GM12878 (cell line): ENCODE measurements at regions not wholly inside any gene's neighbourhood (a gene's known extent, or its start where the extent isn't known, plus 50 kb on each side); places are given as distances from the start of the nearest gene placed in this dataset.

Source experiments
- ATAC-seq: fragments of 200-7000 bp; cut with Tn5 transposase; 3 replicates; pipeline ENCODE4 v1.9.1; 2020; ENCODE audit warnings: mild to moderate bottlenecking, moderate library complexity
- BruUV-seq: library from RNA; stranded (reverse); fragments of 400-500 nt; replicated peaks from 2 replicates; lab custom pipeline; 2021; lab: Mats Ljungman, UMichigan
- CTCF ChIA-PET: fragments of 300-600 bp; sonication (Branson Sonifier 250); formaldehyde crosslinking; extraction: SDS; loops from one replicate; lab custom pipeline; 2021; ENCODE audit warnings: inconsistent platforms; lab: Yijun Ruan, JAX
- POLR2A ChIA-PET: fragments of 350-600 bp; formaldehyde crosslinking; extraction: SDS; loops from one replicate; lab custom pipeline; 2021; ENCODE audit warnings: inconsistent platforms; lab: Charles Lee
- RAD21 ChIA-PET: fragments of 300-600 bp; sonication (Branson Sonifier 250); formaldehyde crosslinking; loops from one replicate; lab custom pipeline; 2023; ENCODE audit warnings: antibody characterized with exemption; ENCODE audit not compliant: unreplicated experiment; lab: Charles Lee
- SMC1A ChIA-PET: fragments of 300-600 bp; sonication (Branson Sonifier 250); formaldehyde crosslinking; loops from one replicate; lab custom pipeline; 2023; ENCODE audit not compliant: unreplicated experiment, uncharacterized antibody; lab: Charles Lee
- DNase-seq: peaks from one replicate; pipeline ENCODE4 v3.0.0-alpha.2; 2011; ENCODE audit warnings: low read depth, low spot score
- FAIRE-seq: peaks from 3 replicates; lab custom pipeline; 2011; peaks lifted over from hg19 to GRCh38; lab: Jason Lieb, UNC
- H2AFZ ChIP-seq: 2 replicates; pipeline ENCODE4 v1.6.0; 2011; ENCODE audit warnings: low read depth, low read length, control low read depth; ENCODE audit not compliant: control insufficient read depth
- H3K27ac ChIP-seq: 2 replicates; pipeline ENCODE4 v1.5.1; 2011; ENCODE audit warnings: control low read depth; ENCODE audit not compliant: control insufficient read depth, insufficient read depth
- H3K27me3 ChIP-seq, 2 experiments: replicated peaks in 1 of 2; 2 replicates each; pipeline versions ENCODE4 v1.6.0 to v1.6.1; 2011; ENCODE audit warnings: low read length in 1 of 2; ENCODE audit not compliant: control insufficient read depth in 2 of 2, insufficient read depth in 2 of 2
- H3K36me3 ChIP-seq, 2 experiments: 2 replicates each; pipeline ENCODE4 v1.5.1; 2011; ENCODE audit warnings: low read length in 1 of 2; ENCODE audit not compliant: control insufficient read depth in 2 of 2, insufficient read depth in 2 of 2
- H3K4me1 ChIP-seq: 2 replicates; pipeline ENCODE4 v1.6.1; 2011; ENCODE audit warnings: mild to moderate bottlenecking, low read length, moderate library complexity, mixed read lengths; ENCODE audit not compliant: control insufficient read depth, insufficient read depth
- H3K4me2 ChIP-seq: 2 replicates; pipeline ENCODE4 v1.6.0; 2011; ENCODE audit warnings: control low read depth; ENCODE audit not compliant: control insufficient read depth, insufficient read depth
- H3K4me3 ChIP-seq: fragments of 200-600 bp; sonication (generic); 2 replicates; pipeline ENCODE4 v1.5.1; 2016
- H3K79me2 ChIP-seq: 2 replicates; pipeline ENCODE4 v1.6.0; 2011; ENCODE audit warnings: low read length; ENCODE audit not compliant: control insufficient read depth, insufficient read depth
- H3K9ac ChIP-seq: 2 replicates; pipeline ENCODE4 v1.8.0; 2011; ENCODE audit warnings: low read length, control low read depth, mixed read lengths; ENCODE audit not compliant: control insufficient read depth, insufficient read depth
- H3K9me3 ChIP-seq: replicated peaks from 3 replicates; pipeline ENCODE4 v1.5.1; 2011; ENCODE audit warnings: mild to moderate bottlenecking, low read length; ENCODE audit not compliant: control insufficient read depth, insufficient read depth
- H4K20me1 ChIP-seq: 2 replicates; pipeline ENCODE4 v1.6.0; 2011; ENCODE audit not compliant: control insufficient read depth, insufficient read depth
- EED ChIP-seq: sonication (generic); IDR thresholded peaks from 2 replicates; pipeline ENCODE4 v1.6.1; 2016; ENCODE audit warnings: antibody characterized with exemption, low read depth
- EGR1 ChIP-seq, 2 experiments: IDR thresholded peaks; 1 replicate in 1 of 2; 2 replicates in 1 of 2; pipeline ENCODE4 v1.6.1; 2011 to 2012; ENCODE audit warnings: low read depth in 2 of 2, low read length in 2 of 2, borderline replicate concordance in 1 of 2, mild to moderate bottlenecking in 1 of 2, moderate library complexity in 1 of 2
- JUND ChIP-seq: IDR thresholded peaks from 2 replicates; pipeline ENCODE4 v1.6.1; 2012; ENCODE audit warnings: low read depth, mild to moderate bottlenecking, low read length, improper control_type of control experiment, moderate library complexity
- LARP7 ChIP-seq: fragments of 450-650 bp; IDR thresholded peaks from 2 replicates; pipeline ENCODE4 v1.6.1; 2017; ENCODE audit warnings: mild to moderate bottlenecking
- SIN3A ChIP-seq: IDR thresholded peaks from 2 replicates; pipeline ENCODE4 v1.6.1; 2012; ENCODE audit warnings: low read depth, low read length, improper control_type of control experiment
- SMAD5 ChIP-seq: IDR thresholded peaks from 2 replicates; pipeline ENCODE4 v1.6.1; 2016; ENCODE audit warnings: antibody characterized with exemption, low read depth
- SUZ12 ChIP-seq: fragments of 200-600 bp; sonication (generic); IDR thresholded peaks from one replicate; pipeline ENCODE4 v1.6.1; 2018; ENCODE audit warnings: antibody characterized with exemption, mild to moderate bottlenecking; ENCODE audit not compliant: unreplicated experiment
- in situ Hi-C: fragments of 300-500 bp; cut with MboI; formaldehyde crosslinking; loops from 9 replicates; pipeline ENCODE4 v1.14.3; 2018; ENCODE audit warnings: mixed read lengths
- intact Hi-C: fragments of 100-400 bp; cut with micrococcal nuclease; formaldehyde crosslinking; loops from one replicate; pipeline ENCODE4 v1.14.2; 2022; ENCODE audit not compliant: unreplicated experiment
- TF ChIP-seq, protein P1 (sequence below): IDR thresholded peaks from 2 replicates; pipeline ENCODE4 v1.6.1; 2011; ENCODE audit warnings: borderline replicate concordance, low read depth, mild to moderate bottlenecking, moderate library complexity, mixed read lengths, low read length; ENCODE audit not compliant: insufficient read depth; ENCODE audit errors: extremely low read length
- TF ChIP-seq, protein P2 (sequence below): IDR thresholded peaks from 2 replicates; pipeline ENCODE4 v1.6.1; 2011; ENCODE audit warnings: low read depth, mild to moderate bottlenecking, low read length, moderate library complexity, borderline replicate concordance; ENCODE audit errors: extremely low read depth
- TF ChIP-seq, protein P3 (sequence below): IDR thresholded peaks from 2 replicates; pipeline ENCODE4 v1.6.1; 2011; ENCODE audit warnings: low read depth, low read length, improper control_type of control experiment, borderline replicate concordance

DNA sequence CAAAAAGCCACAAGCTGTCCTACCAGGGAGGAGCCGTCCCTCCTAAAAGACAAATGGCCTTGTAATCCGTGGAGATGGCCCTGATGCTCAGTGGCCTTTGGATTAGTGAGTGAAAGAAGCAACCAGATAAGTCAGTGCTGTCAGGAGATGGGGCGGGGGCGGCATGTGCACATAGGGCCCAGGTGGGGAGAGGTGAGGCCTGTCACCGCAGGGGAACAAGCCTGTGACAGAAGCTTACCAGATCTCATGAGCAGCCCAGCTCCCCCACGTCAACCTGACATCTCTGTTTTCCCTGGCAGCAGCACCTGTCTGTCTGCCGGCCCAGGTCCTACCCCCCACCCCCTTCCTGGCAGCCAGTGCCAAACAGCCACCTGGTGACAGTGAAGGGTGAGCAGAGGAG, 162.6 kb downstream of the BUD13 start (continued):
- TF ChIP-seq, protein P1, sequence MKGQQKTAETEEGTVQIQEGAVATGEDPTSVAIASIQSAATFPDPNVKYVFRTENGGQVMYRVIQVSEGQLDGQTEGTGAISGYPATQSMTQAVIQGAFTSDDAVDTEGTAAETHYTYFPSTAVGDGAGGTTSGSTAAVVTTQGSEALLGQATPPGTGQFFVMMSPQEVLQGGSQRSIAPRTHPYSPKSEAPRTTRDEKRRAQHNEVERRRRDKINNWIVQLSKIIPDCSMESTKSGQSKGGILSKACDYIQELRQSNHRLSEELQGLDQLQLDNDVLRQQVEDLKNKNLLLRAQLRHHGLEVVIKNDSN, result no peak
- TF ChIP-seq LARP7 (no peak), SUZ12 (no peak), JUND (no peak), SMAD5 (no peak), EGR1 (IDR thresholded peaks at IDR 0.05; ENCODE audit: borderline replicate concordance in 1 of 2, low read depth in 2 of 2, low read length in 2 of 2) (no peak), SIN3A (no peak), EED (no peak)
- TF ChIP-seq, protein P2, sequence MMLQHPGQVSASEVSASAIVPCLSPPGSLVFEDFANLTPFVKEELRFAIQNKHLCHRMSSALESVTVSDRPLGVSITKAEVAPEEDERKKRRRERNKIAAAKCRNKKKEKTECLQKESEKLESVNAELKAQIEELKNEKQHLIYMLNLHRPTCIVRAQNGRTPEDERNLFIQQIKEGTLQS, result no peak

DNA sequence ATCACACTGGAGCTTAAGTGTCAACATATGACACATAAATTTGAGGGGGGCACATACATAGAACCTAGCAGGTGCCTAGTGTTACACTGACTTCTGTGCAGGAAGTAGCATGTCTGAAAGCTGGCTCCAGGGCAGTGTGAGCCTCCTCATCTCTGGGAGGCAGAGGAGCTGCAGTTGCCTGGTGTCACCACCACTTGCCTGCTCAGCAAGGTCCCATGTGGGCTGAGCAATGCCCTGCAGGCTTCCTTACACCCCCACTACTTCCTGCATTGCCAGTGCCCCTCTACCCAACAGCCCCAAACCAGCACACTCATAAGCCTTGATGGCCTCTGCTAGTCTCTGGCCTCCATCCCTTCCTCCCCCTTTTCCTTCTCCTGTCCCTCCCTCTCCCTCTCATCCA, 165.8 kb downstream of the BUD13 start:
- no TSS peak for BruUV-seq
- ATAC-seq, result no peak
- ChIA-PET POLR2A (no interaction called here), RAD21 (interaction anchor here (0.7 kb wide), 1 partner anchor 78 kb away, joined by 3 read pairs; no protein-coding TSS in a partner anchor), SMC1A (interaction anchor here (0.9 kb wide), 1 partner anchor 30 kb away, joined by 3 read pairs; no protein-coding TSS in a partner anchor), CTCF (interaction anchor here (1.3 kb wide), 1 partner anchor 104 kb away, joined by 3 read pairs; no protein-coding TSS in a partner anchor)
- Histone ChIP-seq H3K9me3 (no peaks in the 10 kb centered on the region), H3K4me1 (no peaks in the 10 kb centered on the region), H3K27me3 (no peaks in the 10 kb centered on the region), H3K27ac (no peak overlapping the region), H4K20me1 (no peaks in the 10 kb centered on the region), H3K4me3 (no peak overlapping the region), H3K36me3 (no peaks in the 10 kb centered on the region), H3K79me2 (no peaks in the 10 kb centered on the region), H2AFZ (no peak overlapping the region), H3K9ac (no peak overlapping the region), H3K4me2 (no peak overlapping the region)
- FAIRE-seq, result no peak
- intact Hi-C loops, result no loop called here
- in situ Hi-C loops, result no loop called here
- DNase-seq, result no peak
- TF ChIP-seq, protein P3, sequence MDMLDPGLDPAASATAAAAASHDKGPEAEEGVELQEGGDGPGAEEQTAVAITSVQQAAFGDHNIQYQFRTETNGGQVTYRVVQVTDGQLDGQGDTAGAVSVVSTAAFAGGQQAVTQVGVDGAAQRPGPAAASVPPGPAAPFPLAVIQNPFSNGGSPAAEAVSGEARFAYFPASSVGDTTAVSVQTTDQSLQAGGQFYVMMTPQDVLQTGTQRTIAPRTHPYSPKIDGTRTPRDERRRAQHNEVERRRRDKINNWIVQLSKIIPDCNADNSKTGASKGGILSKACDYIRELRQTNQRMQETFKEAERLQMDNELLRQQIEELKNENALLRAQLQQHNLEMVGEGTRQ, result no peak
